ENCODE measurements at regions not wholly inside any gene's neighbourhood (a gene's known extent, or its start where the extent isn't known, plus 50 kb on each side); places are given as distances from the start of the nearest gene placed in this dataset.

- H3K4me3 ChIP-seq (ENCODE audit: low read depth, low read length): no peak overlapping the region
- DNase-seq (ENCODE audit: low read depth, low spot score): no peak
- TF ChIP-seq, protein P1, sequence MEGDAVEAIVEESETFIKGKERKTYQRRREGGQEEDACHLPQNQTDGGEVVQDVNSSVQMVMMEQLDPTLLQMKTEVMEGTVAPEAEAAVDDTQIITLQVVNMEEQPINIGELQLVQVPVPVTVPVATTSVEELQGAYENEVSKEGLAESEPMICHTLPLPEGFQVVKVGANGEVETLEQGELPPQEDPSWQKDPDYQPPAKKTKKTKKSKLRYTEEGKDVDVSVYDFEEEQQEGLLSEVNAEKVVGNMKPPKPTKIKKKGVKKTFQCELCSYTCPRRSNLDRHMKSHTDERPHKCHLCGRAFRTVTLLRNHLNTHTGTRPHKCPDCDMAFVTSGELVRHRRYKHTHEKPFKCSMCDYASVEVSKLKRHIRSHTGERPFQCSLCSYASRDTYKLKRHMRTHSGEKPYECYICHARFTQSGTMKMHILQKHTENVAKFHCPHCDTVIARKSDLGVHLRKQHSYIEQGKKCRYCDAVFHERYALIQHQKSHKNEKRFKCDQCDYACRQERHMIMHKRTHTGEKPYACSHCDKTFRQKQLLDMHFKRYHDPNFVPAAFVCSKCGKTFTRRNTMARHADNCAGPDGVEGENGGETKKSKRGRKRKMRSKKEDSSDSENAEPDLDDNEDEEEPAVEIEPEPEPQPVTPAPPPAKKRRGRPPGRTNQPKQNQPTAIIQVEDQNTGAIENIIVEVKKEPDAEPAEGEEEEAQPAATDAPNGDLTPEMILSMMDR (IDR thresholded peaks at IDR 0.05; ENCODE audit: low read depth, low read length): no peak
- in situ Hi-C loops (cut with HindIII; ENCODE audit: low sequenced_read_pairs): no loop called here
These were observed 791.0 kb downstream of the OTOL1 start for GRCh38 chr3:162287600-162287999.

DNA sequence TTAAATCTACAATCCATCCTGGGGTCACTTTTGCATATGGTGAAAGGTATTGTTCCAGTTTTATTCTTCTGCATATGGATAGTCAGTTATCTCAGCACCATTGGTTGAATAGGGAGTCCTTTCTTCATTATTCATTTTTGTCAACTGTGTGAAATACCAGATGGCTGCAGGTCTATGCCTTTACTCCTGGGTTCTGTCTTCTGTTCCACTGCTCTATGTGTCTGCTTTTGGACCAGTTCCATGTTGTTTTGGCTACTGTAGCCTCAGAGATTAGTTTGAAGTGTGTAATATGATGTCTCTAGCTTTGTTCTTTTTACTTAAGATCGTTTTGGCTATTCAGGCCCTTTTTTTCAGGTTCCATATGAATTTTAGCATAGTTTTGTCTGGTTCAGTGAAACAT is 795.8 kb downstream of the OTOL1 start:
- TF ChIP-seq, protein P1 (IDR thresholded peaks at IDR 0.05; ENCODE audit: low read depth, low read length): no peak
- H3K4me3 ChIP-seq (ENCODE audit: low read depth, low read length): no peak overlapping the region
- DNase-seq (ENCODE audit: low read depth, low spot score): no peak
- in situ Hi-C loops (cut with HindIII; ENCODE audit: low sequenced_read_pairs): no loop called here

DNA sequence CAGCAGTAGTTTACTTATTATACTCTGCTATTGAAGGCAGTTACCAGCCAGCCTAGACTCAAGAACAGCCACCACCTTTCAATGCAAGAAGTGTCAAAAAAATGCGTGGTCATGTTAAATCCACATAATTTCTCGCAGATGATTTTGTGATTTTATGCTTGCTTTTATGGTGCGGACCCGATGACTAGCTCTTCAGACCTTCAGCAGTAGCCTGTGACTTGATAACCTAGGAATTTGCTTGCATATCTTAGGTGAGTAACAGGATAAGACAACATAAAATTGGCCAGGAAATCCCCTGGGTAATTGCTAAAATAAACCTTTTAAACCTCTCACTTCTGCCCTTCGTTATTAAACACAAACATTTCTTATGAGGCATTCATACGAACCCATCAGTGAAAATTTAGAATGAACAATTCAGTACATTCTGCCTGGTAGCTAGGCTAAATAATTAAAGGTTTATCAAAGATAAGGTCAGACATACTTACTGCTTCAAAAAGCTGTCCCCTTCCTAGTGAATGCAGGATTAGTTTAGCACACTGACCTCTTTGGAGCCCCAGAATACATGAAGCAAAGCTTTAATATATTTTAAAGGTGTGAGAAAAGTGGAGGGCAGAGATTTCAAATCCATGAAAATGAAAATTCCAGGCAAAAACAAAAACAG is 798.8 kb downstream of the OTOL1 start:
- in situ Hi-C loops (cut with HindIII; ENCODE audit: low sequenced_read_pairs): no loop called here
- TF ChIP-seq, protein P1 (IDR thresholded peaks at IDR 0.05; ENCODE audit: low read depth, low read length): no peak
- peak; percentile 91 for DNase-seq (ENCODE audit: low read depth, low spot score)
- no peak overlapping the region for H3K4me3 ChIP-seq (ENCODE audit: low read depth, low read length)

DNA sequence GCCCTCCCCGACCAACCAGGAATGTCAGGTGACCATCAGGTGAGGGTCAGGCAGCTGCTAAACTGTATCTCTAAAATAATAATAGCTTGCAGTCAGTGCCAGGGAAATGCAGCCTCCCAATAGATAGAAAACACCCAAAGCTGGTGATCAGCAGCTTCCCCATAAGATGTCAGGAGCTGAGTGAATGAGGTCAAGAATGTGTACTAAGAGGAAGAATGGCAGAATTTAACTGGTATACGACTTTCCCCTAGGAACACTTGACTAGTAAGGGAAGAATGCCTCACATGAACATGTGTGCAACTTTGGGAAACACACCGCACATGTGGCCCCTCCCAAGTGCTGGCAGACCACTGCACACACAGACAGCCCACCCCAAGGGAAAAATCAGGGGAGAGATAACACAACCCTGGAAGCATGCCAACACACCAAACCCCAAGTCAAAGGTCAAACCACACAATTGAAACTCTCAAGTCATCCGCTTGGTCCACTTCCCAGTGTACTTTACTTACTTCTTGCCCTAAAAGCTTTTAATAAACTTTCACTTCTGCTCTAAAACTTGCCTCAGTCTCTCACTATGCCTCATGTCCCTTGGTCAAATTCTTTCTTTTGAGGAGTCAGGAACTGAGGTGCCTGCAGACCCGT is 806.5 kb downstream of the OTOL1 start:
- TF ChIP-seq, protein P1 (IDR thresholded peaks at IDR 0.05; ENCODE audit: low read depth, low read length): no peak
- DNase-seq (ENCODE audit: low read depth, low spot score): peak; percentile 32
- in situ Hi-C loops (cut with HindIII; ENCODE audit: low sequenced_read_pairs): no loop called here
- no peak overlapping the region for H3K4me3 ChIP-seq (ENCODE audit: low read depth, low read length)

DNA sequence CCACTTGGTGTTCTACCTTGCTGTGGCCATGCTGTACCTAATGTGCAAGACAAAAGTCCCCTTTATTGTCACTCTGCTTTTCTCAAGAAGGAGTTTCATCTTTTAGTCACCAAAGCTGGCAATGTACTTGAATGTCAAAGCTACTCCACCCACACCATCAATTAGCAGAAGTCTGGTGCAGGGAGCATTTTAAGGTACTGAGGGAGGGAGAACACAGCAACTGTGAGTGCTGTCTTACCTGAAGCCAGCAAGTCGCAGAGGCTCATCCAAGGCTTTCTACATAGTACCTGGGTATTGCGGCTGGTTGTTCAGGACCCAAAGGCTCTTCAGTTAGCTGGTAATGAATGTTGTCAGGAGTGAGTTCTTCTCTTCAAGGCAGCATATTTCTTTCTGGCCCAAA is 820.4 kb downstream of the OTOL1 start:
- in situ Hi-C loops (cut with HindIII; ENCODE audit: low sequenced_read_pairs): no loop called here
- no peak for DNase-seq (ENCODE audit: low read depth, low spot score)
- TF ChIP-seq, protein P1 (IDR thresholded peaks at IDR 0.05; ENCODE audit: low read depth, low read length): no peak
- H3K4me3 ChIP-seq (ENCODE audit: low read depth, low read length): no peak overlapping the region

DNA sequence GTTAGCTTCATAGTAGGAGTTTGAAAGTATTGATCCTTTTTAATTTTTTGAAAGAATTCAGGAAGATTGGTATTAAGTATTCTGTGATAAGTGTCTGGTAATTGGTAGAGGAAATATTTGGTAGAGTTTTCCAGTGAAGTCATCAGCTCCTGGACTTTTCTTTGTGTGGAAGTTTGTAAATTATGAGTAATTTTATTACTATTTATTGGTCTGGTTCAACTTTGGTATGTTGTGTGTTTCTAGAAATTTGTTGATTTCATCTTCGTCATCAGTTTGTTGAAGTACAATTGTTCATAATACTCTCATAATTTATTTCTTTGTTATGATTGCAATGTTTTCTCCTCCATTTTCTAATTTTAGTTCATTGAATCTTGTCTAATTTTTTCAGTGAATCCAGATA is 832.0 kb downstream of the OTOL1 start:
- no peak overlapping the region for H3K4me3 ChIP-seq (ENCODE audit: low read depth, low read length)
- TF ChIP-seq, protein P1 (IDR thresholded peaks at IDR 0.05; ENCODE audit: low read depth, low read length): no peak
- no peak for DNase-seq (ENCODE audit: low read depth, low spot score)
- in situ Hi-C loops (cut with HindIII; ENCODE audit: low sequenced_read_pairs): no loop called here

Data from astrocyte of the spinal cord (primary cell).